HCT116 (cell line): ENCODE measurements at regions not wholly inside any gene's neighbourhood (a gene's known extent, or its start where the extent isn't known, plus 50 kb on each side); places are given as distances from the start of the nearest gene placed in this dataset.
"Not testable (repeated sequence)": the region's sequence is repeated elsewhere in the genome, so short reads cannot be mapped to it uniquely, and the experiment has no call there.

Experiments
- EZH2 ChIP-seq: fragments of 200-600 bp; sonication (generic); IDR thresholded peaks from 2 replicates; pipeline ENCODE4 v1.6.1; 2017; ENCODE audit warnings: antibody characterized with exemption, mixed run types
- SP1 ChIP-seq: IDR thresholded peaks from 2 replicates; pipeline ENCODE4 v1.6.1; 2012; ENCODE audit warnings: low read depth
- ZFX ChIP-seq: fragments of 450-650 bp; IDR thresholded peaks from 2 replicates; pipeline ENCODE4 v1.6.1; 2017
- TF ChIP-seq, protein P1 (sequence below): IDR thresholded peaks from 2 replicates; pipeline ENCODE4 v1.6.1; 2012; ENCODE audit warnings: low read depth
- TF ChIP-seq, protein P2 (sequence below), 3 experiments: fragments of 200-600 bp in 1 of 3; sonication (generic) in 1 of 3; IDR thresholded peaks in 2 of 3; conservative IDR thresholded peaks in 1 of 3; 2 replicates each; pipeline ENCODE4 v1.5.1; 2012 to 2017; ENCODE audit warnings: low read depth in 2 of 3, low read length in 2 of 3, antibody characterized with exemption in 1 of 3, borderline replicate concordance in 1 of 3, control low read depth in 1 of 3, mild to moderate bottlenecking in 1 of 3, mixed read lengths in 1 of 3, mixed run types in 1 of 3, moderate library complexity in 1 of 3; ENCODE audit not compliant: insufficient read depth in 1 of 3

DNA sequence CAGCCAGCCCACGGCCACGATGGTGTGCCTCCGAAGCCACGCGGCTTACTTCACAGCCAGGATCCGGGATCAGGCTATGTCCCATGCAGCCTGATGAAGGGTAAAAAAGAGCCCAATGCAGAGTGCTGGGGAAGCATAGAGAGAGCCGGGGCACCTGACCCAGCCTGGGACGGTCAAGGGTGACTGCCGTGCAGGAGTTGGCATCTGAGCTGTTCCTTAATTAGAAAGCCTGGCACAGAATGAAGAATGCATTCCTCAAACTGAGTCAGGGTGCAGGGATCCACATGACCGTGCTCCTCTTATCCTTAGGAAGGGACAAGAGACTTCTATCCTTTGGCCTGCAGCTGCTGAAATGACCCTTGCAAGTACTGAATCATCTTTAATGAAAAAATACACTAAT, 88.2 kb upstream of the SAMD11 start:
- TF ChIP-seq, protein P1, sequence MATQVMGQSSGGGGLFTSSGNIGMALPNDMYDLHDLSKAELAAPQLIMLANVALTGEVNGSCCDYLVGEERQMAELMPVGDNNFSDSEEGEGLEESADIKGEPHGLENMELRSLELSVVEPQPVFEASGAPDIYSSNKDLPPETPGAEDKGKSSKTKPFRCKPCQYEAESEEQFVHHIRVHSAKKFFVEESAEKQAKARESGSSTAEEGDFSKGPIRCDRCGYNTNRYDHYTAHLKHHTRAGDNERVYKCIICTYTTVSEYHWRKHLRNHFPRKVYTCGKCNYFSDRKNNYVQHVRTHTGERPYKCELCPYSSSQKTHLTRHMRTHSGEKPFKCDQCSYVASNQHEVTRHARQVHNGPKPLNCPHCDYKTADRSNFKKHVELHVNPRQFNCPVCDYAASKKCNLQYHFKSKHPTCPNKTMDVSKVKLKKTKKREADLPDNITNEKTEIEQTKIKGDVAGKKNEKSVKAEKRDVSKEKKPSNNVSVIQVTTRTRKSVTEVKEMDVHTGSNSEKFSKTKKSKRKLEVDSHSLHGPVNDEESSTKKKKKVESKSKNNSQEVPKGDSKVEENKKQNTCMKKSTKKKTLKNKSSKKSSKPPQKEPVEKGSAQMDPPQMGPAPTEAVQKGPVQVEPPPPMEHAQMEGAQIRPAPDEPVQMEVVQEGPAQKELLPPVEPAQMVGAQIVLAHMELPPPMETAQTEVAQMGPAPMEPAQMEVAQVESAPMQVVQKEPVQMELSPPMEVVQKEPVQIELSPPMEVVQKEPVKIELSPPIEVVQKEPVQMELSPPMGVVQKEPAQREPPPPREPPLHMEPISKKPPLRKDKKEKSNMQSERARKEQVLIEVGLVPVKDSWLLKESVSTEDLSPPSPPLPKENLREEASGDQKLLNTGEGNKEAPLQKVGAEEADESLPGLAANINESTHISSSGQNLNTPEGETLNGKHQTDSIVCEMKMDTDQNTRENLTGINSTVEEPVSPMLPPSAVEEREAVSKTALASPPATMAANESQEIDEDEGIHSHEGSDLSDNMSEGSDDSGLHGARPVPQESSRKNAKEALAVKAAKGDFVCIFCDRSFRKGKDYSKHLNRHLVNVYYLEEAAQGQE, result not testable (repeated sequence)
- TF ChIP-seq SP1, EZH2, ZFX: not testable (repeated sequence)
- TF ChIP-seq, protein P2, sequence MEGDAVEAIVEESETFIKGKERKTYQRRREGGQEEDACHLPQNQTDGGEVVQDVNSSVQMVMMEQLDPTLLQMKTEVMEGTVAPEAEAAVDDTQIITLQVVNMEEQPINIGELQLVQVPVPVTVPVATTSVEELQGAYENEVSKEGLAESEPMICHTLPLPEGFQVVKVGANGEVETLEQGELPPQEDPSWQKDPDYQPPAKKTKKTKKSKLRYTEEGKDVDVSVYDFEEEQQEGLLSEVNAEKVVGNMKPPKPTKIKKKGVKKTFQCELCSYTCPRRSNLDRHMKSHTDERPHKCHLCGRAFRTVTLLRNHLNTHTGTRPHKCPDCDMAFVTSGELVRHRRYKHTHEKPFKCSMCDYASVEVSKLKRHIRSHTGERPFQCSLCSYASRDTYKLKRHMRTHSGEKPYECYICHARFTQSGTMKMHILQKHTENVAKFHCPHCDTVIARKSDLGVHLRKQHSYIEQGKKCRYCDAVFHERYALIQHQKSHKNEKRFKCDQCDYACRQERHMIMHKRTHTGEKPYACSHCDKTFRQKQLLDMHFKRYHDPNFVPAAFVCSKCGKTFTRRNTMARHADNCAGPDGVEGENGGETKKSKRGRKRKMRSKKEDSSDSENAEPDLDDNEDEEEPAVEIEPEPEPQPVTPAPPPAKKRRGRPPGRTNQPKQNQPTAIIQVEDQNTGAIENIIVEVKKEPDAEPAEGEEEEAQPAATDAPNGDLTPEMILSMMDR (IDR thresholded peaks at IDR 0.05 in 2 of 3, conservative IDR thresholded peaks at IDR 0.05 in 1 of 3; ENCODE audit: borderline replicate concordance in 1 of 3, insufficient read depth in 1 of 3, low read depth in 2 of 3, low read length in 2 of 3), result not testable (repeated sequence)
